K562 (cell line): ENCODE measurements at regions not wholly inside any gene's neighbourhood (a gene's known extent, or its start where the extent isn't known, plus 50 kb on each side); places are given as distances from the start of the nearest gene placed in this dataset.

Source experiments
- BRCA1 ChIP-seq, 2 experiments: fragments of 450-650 bp in 1 of 2; sonication (generic) in 1 of 2; formaldehyde crosslinking in 1 of 2; IDR thresholded peaks; 2 replicates each; pipeline versions ENCODE4 v1.5.0 to v1.6.1; 2017 to 2020; ENCODE audit warnings: mild to moderate bottlenecking in 1 of 2, missing genetic modification reagents in 1 of 2
- CTCF ChIP-seq, 3 experiments: IDR thresholded peaks in 2 of 3; conservative IDR thresholded peaks in 1 of 3; 2 replicates each; pipeline ENCODE4 v1.5.1; 2011 to 2012; ENCODE audit warnings: low read length in 3 of 3, mild to moderate bottlenecking in 3 of 3, control low read depth in 2 of 3, improper control_type of control experiment in 1 of 3, inconsistent platforms in 1 of 3, low read depth in 1 of 3, mixed read lengths in 1 of 3, moderate library complexity in 1 of 3; ENCODE audit not compliant: insufficient read depth in 2 of 3
- HMG20B ChIP-seq: fragments of 250-450 bp; sonication (Bioruptor Pico); IDR thresholded peaks from 2 replicates; pipeline ENCODE4 v1.5.0; 2021; ENCODE audit warnings: mild to moderate bottlenecking
- NR2C2 ChIP-seq, 2 experiments: fragments of 200-800 bp in 1 of 2; sonication (Bioruptor generic) in 1 of 2; sonication (generic) in 1 of 2; formaldehyde crosslinking in 1 of 2; IDR thresholded peaks; 2 replicates each; pipeline versions ENCODE4 v1.6.1 to v1.8.0; 2016 to 2022; ENCODE audit warnings: mild to moderate bottlenecking in 1 of 2, missing compliant biosample characterization in 1 of 2, missing genetic modification characterization in 1 of 2, missing genetic modification reagents in 1 of 2
- PML ChIP-seq: IDR thresholded peaks from 2 replicates; pipeline ENCODE4 v1.6.1; 2012; ENCODE audit warnings: low read length, inconsistent platforms
- RFX5 ChIP-seq: IDR thresholded peaks from 2 replicates; pipeline ENCODE4 v1.6.1; 2011; ENCODE audit warnings: low read depth, mild to moderate bottlenecking, improper control_type of control experiment, low read length

- TF ChIP-seq PML (no peak), BRCA1 (IDR thresholded peaks at IDR 0.05) (no peak), BRCA1 (CRISPR knock-in tag; IDR thresholded peaks at IDR 0.05) (no peak), CTCF (IDR thresholded peaks at IDR 0.05 in 2 of 3, conservative IDR thresholded peaks at IDR 0.05 in 1 of 3; ENCODE audit: insufficient read depth in 2 of 3, low read depth in 1 of 3, low read length in 3 of 3) (no peak), RFX5 (no peak), NR2C2 (CRISPR knock-in tag; IDR thresholded peaks at IDR 0.05) (no peak), NR2C2 (tag; IDR thresholded peaks at IDR 0.05) (no peak), HMG20B (CRISPR knock-in tag) (no peak)
Measured at GRCh38 chr2:145910416-145910815, 1390.5 kb upstream of the ZEB2 start.
